ENCODE measurements at regions not wholly inside any gene's neighbourhood (a gene's known extent, or its start where the extent isn't known, plus 50 kb on each side); places are given as distances from the start of the nearest gene placed in this dataset.

DNA sequence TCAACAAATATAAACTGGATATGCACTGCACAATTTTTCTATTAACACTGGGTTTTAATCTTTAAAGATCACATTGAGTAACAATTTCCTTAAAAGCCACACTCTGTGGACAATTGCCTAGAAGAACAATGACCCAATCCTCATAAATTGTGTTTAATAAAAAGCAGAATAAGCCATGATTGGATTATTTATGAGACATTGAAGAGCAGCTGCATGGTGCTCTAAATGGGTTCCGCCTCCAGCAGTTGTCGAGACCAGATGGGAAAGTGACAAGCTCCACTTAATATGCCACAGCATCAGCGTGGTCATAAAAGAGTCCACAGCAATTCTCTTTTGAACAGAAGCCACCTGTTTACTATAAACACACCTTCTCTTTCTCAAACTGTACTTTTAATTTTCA is 635.2 kb upstream of the FRG1 start:
- DNase-seq, result no peak

DNA sequence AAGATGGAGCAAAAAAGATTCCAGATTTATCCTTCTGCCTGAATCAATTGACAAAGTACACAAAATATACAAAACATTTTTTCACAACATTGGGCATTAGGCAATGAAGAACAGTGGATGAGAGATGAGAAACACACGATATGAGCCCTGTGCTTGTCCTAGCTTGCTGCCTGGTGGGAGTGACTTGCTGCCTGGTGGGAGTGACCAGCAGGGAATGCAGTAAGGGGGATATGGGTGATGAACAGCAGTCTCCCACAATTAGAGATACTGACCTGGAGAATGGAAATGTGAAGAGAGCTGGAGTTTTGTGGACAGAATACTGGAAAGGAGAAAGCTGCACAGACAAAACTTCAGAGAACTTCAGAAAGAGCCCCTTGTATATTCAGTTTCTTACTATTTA is 629.4 kb upstream of the FRG1 start:
- DNase-seq, result no peak

- DNase-seq, result no peak
Measured at GRCh38 chr4:189313064-189313463, 627.6 kb upstream of the FRG1 start.

DNA sequence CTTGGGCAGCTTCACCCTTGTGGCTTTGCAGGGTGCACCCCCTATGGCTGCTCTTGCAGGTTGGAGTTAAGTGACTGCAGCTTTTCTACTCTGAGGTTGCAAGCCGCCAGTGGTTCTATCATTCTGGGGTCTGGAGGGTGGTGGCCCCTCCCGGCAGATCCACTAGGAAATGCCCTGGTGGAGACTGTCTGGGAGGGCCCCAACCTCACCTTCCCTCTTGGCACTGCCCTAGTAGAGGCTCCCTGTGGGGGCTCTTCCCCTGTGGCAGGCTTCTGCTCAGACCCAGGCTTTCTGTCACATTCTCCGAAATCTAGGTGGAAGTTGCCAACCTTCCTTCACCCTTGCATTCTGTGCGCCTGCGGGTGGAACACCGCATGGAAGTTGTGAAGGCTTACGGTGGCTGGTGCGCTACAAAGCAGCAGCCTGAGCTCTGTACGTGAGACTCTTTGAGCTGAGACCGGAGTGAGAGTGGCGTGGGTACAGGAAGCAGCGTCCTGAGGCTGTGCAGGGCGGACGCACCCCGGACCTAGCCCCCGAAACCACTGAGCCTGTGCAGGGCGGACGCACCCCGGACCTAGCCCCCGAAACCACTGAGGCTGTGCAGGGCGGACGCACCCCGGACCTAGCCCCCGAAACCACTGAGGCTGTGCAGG is 626.7 kb upstream of the FRG1 start:
- no peak for DNase-seq

- no peak for DNase-seq
Measured at GRCh38 chr4:189322426-189322825, 618.2 kb upstream of the FRG1 start.

DNA sequence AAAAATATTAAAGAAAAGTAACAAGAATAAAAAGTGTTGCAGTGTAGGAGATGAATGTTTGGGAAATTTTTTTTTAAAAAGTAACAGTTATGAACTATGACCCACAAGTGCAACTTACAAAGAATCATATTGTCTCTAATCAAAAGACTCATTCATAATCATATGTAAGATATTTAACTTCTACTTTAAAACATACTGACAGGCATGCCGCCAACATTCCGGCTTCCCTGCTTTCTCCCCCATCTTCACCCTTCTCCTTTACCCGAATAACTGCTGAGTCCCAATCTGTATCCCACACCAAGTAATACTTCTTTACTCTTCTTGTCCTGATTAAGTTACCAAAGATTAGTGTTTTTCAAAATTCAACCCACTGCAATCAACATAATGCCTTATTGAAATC is 598.8 kb upstream of the FRG1 start:
- DNase-seq, result no peak

GRCh38 chr4:189355590-189355989 is 585.1 kb upstream of the FRG1 start:
- no peak for DNase-seq

DNA sequence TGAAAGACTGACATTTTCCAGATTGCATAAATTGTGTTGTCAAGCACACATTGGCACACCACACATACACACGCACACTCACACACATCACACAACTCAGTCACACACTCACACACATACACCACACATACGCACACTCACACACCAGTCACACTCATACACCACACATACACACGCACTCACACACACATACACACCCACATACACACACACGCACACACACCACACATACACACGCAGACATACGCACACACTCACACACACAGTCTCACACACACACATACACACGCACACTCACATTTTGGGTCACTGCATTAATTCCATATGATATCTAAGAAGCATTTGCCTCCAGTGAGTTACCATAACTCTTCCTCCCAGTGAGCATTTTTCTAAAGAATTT is 578.3 kb upstream of the FRG1 start:
- no peak for DNase-seq

GRCh38 chr4:189364032-189364449 is 576.6 kb upstream of the FRG1 start:
- DNase-seq, result no peak

DNA sequence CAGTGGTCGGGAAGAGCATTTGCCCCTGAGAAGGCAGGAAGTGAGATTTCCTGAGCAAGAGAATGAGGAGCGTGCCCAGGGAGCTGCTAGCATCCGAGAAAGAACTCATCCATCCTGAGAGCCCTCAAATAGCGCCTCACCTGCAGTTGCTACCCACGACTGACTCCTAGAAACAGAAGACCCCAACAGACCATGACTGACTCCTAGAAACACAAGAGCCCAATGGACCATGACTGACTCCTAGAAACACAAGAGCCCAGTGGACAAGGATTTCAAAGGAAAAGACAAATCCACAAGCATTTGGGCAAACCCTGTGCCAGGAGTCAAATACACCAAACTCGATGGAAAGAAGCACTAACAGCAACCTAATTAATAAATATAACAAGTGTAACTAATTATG is 575.2 kb upstream of the FRG1 start:
- DNase-seq, result no peak

DNA sequence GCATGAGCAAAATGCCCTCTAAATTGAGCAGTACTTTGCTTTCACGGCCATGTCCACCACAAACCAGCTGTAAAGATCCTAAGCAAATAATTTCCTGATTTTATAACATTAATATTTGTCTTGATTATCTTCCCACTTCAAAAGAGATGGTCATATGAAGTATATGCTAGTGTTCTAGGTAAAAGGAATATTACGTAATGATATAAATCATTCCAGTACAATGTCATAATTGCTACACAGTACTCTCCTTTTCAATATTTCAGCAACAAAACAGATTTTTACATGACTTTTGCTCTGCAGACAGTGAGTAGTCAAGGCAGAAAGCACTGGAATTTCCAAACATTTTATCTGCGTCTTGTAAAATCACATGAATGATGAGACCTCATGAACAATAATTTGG is 572.8 kb upstream of the FRG1 start:
- DNase-seq, result no peak

DNA sequence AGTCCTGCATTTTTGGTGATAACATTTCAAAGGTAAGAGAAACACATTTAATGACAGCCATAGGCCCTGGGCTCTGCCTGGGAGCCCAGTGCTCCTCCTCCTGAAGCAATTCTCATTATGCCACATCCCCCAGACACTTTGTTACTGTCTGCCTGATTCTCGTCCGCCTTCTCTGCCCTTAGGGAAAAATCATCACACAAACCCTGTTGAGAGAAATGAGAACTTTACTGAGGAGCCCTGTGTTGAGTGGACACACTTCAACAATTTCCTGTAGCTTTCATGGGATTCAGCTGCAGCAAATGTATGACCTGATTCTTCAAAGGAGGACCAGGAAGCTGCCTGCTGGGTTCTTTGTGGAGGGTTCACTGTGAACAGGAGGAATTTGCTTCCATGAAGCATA is 566.5 kb upstream of the FRG1 start:
- DNase-seq, result no peak

GRCh38 chr4:189376901-189377300 is 563.8 kb upstream of the FRG1 start:
- DNase-seq, result no peak

DNA sequence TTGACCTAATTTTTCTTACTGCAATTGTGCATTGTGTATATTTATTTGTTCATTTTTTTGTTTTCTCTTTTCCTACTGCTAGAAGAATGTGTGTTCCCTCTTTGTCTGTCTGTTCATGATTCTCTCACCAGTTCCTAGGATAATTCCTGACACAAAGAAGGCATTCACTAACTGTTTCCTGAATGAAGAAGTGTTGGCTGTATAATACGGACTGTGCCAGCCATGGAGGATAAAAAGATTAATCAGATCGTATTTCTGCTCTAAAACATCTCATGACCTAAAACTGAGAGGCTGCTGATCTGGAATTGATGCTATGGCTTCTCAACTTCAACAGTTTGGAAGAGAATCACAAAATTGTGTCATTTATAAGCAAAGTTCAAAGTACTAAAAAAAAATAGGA is 563.1 kb upstream of the FRG1 start:
- no peak for DNase-seq

GRCh38 chr4:189385098-189385497 is 555.6 kb upstream of the FRG1 start:
- no peak for DNase-seq

DNA sequence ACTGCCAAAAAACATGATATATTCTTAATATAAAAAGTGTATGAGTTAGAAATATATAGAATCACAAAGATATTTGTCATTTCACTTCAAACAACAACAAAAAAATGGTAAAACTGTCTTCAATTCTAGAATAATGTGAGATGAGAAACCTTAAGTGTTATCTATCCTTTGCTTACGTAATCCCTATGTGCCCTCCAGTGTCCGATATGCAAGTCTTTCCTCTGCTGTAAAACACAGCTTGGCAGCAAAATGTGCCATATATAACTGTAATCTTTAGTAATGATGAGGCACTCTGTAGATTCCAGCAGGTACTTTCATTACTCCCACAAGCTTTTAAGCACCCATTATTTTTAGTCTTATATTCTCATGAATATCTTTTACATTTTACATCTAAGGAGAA is 555.1 kb upstream of the FRG1 start:
- DNase-seq, result no peak

DNA sequence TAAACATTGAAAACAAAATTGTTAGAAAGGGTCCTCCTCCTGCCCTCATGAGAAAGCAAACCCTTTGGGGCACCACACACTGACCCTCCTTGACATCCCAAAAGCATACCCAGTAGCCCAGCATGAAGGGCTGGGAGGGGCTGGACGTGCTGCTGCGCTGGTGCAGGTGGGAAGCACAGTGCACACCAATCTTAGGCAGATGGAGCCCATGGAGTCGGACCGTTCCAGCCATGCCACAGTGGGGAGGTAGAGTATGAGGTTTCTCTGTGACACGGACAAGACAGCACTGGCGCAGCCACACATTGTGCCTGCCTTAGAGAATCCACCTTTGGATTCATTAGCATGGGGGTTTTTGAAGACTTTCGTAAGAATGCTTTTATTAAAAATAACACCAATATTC is 544.2 kb upstream of the FRG1 start:
- DNase-seq, result no peak

DNA sequence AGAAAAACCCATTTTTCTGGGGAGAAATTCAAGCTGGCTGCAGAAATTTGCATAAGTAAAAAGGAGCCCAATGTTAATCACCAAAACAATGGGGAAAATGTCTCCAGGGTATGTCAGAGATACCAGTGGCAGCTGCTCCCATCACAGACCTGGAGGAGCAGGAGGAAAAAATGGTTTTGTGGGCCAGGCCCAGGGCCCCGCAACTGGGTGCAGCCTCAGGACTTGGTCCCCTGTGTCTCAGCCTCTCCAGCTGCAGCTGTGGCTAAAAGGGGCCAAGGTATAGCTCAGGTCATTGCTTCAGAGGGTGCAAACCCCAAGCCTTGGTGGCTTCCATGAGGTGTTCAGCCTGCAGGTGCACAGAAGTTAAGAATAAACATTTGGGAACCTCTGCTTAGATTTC is 536.4 kb upstream of the FRG1 start:
- no peak for DNase-seq

DNA sequence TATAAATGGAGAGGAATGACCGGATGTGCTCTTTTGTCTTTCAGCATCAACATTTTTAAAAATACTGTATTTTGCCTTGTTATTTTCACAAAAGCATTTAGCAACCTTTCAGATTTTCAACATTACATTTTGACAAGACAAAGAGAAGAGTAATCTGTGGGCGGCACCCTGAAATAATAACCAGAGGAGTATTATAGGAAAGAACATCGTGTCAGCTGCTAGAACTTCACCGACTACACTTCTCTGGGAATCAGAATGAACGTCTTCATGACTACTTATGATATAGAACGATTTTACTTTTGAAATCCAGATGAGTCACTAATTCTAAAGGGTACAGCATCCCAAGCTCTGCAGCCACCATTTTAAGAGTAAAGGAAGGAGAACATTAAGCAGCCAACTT is 531.5 kb upstream of the FRG1 start:
- DNase-seq, result no peak

DNA sequence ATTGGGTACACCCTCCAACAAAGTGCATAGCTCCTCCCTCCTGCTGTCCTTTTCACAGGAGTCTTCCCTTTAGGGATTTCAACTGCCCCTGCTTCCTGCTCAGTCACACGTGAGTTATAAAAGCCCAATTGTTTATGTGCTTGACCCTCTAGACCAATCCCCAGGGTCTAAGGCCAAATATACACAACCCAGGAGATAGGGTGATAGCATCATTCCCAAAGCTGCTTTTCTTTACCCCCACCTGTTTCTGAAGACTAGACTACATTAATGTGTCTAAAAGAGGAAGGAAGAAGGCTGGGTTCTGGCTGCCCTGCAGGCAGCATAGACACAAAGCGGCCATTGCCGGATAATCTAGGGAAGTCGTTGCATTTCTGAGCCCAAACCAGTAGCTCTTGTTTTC is 526.7 kb upstream of the FRG1 start:
- DNase-seq, result no peak

DNA sequence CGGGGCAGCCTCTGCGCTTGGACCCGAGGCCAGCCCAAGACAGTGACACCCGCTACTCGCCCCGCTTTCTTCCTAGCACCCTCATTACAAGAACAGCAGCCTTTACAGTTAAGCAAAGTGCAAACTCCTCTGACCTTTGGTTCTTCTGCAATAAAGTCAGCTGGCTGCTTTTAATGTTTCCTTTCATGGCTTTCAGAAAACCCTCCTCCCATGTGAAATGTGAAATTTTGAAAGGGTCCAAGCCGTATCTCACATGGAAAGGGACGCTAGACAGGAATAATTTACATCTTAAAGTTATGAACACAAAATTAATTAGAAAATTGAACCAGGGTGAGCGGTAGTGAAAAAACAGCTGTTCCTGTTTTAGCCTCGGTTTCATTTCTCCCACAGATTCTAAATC is 520.1 kb upstream of the FRG1 start:
- DNase-seq, result no peak

GRCh38 chr4:189436207-189436606 is 504.5 kb upstream of the FRG1 start:
- no peak for DNase-seq

GRCh38 chr4:189440716-189441115 is 500.0 kb upstream of the FRG1 start:
- no peak for DNase-seq

GRCh38 chr4:189443341-189443740 is 497.3 kb upstream of the FRG1 start:
- DNase-seq, result no peak

- no peak for DNase-seq
Measured at GRCh38 chr4:189445613-189446012, 495.1 kb upstream of the FRG1 start.

DNA sequence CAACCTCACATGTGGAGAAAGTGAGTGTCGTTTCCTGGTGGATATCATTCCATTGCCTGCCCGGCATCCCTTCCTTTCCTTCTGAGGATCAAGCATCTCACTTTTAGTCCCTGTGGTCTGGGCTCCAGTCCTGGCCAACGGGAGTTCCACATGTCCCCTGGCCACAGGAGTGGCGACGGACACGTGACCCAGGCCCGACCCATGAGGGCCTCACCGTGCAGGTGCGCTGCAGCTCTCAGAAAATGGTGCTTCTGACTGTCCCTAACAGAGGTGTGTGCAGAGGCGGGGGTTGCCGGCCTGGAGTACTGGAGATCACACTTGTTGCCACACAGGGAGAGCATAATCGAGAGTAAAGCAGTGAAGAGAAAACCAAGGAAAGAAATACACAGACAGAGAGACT is 476.9 kb upstream of the FRG1 start:
- no peak for DNase-seq
